GM06990 (cell line): ENCODE measurements at regions not wholly inside any gene's neighbourhood (a gene's known extent, or its start where the extent isn't known, plus 50 kb on each side); places are given as distances from the start of the nearest gene placed in this dataset.

Source experiments
- DNase-seq: peaks from one replicate; pipeline ENCODE4 v3.0.0-alpha.2; 2011; ENCODE audit not compliant: insufficient read length; ENCODE audit errors: extremely low read depth
- H3K27me3 ChIP-seq: replicated peaks from 2 replicates; pipeline ENCODE4 v1.6.0; 2011; ENCODE audit warnings: low read length; ENCODE audit not compliant: control insufficient read depth, insufficient read depth
- H3K36me3 ChIP-seq: 2 replicates; pipeline ENCODE4 v1.5.1; 2011; ENCODE audit warnings: low read length; ENCODE audit not compliant: control insufficient read depth, insufficient read depth
- H3K4me3 ChIP-seq: replicated peaks from 2 replicates; pipeline ENCODE4 v1.5.1; 2011; ENCODE audit warnings: low read depth, mild to moderate bottlenecking, control low read depth, low read length
- TF ChIP-seq, protein P1 (sequence below): IDR thresholded peaks from 2 replicates; pipeline ENCODE4 v1.5.1; 2011; ENCODE audit warnings: low read length, control low read depth, mild to moderate bottlenecking, inconsistent platforms; ENCODE audit not compliant: insufficient read depth, poor library complexity, severe bottlenecking

DNA sequence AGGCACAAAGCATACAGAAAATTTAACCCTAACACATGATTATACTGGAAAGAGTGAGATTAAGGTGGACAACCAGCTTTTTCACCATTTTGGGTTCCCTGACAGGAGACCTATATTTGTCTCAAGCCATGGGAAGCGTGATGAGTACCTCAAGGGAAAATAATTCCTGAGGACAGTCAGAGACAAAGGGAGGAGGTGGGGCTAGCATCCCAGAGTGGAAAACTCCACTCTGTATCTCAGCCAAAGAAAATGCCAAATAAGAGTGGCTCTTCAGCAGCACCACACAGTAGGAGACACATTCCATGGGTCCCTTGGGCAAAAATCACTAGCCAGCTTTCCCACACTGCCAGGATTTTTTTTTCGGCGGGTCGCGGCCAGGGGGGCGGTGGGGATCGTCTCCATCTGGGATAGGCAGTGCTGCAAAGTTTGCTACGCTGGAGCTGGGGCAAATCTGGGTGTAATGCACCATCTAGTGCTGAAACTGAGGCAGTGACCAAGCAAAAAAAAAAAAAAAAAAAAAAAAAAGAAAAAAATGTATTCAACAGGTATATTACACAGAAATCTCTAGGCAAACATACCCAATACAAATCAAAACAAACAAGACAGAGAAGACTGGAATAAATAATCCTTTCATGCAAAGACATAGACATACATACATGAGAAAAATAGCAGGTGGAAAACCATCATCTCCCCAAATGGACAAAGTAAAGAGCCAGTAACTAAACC lies 77.3 kb upstream of the SLC35F1 start:
- peak; percentile 6 for DNase-seq
- no peak overlapping the region for H3K4me3 ChIP-seq
- TF ChIP-seq, protein P1, sequence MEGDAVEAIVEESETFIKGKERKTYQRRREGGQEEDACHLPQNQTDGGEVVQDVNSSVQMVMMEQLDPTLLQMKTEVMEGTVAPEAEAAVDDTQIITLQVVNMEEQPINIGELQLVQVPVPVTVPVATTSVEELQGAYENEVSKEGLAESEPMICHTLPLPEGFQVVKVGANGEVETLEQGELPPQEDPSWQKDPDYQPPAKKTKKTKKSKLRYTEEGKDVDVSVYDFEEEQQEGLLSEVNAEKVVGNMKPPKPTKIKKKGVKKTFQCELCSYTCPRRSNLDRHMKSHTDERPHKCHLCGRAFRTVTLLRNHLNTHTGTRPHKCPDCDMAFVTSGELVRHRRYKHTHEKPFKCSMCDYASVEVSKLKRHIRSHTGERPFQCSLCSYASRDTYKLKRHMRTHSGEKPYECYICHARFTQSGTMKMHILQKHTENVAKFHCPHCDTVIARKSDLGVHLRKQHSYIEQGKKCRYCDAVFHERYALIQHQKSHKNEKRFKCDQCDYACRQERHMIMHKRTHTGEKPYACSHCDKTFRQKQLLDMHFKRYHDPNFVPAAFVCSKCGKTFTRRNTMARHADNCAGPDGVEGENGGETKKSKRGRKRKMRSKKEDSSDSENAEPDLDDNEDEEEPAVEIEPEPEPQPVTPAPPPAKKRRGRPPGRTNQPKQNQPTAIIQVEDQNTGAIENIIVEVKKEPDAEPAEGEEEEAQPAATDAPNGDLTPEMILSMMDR, result peak; percentile 57

DNA sequence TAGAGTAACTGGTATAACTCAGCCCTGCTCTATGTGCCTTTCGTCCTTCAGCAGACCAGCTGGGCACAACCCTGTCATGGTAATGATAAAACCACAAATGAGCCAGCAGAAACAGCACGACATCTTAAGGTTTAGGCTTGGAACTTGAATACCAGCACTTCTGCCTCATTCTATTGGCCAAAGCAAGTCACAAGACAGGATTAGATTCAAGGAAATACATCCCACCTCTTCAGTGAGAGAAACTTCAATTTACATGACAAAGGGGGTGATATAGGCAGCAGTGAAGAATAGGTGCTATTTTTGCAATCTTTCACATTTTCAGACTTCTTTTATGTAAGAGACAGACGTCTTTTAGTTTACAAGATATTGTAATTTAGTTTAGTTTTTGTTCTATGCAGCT lies 69.8 kb upstream of the SLC35F1 start:
- Histone ChIP-seq H3K4me3 (no peak overlapping the region), H3K36me3 (no peaks in the 10 kb centered on the region), H3K27me3 (peaks cover 2% of the 10 kb centered on the region)
- TF ChIP-seq, protein P1, result no peak
- DNase-seq, result no peak

More for the DNA sequence above, 77.3 kb upstream of the SLC35F1 start:
- Histone ChIP-seq H3K27me3 (no peaks in the 10 kb centered on the region), H3K36me3 (no peaks in the 10 kb centered on the region)

DNA sequence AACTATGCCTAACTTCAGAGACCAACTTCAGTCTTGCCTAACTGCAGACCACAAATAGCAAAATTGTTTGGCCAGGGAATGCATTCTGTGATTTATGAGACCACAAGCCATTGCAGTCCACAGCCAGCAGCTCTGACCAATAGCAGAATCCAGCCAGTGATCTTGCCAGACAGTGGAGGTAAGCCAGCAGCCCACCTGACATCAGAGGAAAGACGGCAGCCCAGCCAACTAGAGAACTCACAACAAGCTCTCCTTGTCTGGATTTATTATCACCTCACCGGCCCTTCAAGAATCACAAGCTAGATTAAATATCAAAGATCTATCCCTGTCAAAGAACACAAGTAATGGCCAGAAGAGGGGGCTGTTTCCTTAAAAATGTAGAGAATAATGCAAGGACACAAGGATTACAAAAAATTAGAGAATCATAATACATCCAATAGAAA lies 66.5 kb upstream of the SLC35F1 start:
- no peak for DNase-seq
- peaks cover 2% of the 10 kb centered on the region for H3K27me3 ChIP-seq
- no peaks in the 10 kb centered on the region for H3K36me3 ChIP-seq
- TF ChIP-seq, protein P1, result peak; percentile 40
- H3K4me3 ChIP-seq, result no peak overlapping the region

DNA sequence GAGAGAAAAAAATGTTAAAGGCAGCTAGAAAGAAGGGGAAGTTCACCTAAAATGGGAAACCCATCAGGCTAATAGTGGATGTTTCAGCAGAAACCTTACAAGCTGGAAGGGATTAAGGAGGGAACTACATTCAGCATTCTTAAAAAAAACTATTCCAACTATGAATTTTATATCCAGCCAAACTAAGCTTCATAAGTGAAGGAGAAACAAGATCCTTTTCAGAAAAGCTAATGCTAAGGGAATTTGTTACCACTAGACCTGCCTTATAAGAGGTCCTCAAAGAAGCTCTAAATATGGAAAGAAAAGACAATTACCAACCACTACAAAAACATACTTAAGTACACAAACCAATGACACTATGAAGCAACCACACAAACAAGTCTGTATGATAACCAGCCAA lies 59.2 kb upstream of the SLC35F1 start:
- H3K4me3 ChIP-seq, result no peak overlapping the region
- TF ChIP-seq, protein P1, result no peak
- no peak for DNase-seq

GRCh38 chr6:117849087-117849486 lies 58.0 kb upstream of the SLC35F1 start:
- Histone ChIP-seq H3K27me3 (no peaks in the 10 kb centered on the region), H3K4me3 (no peak overlapping the region), H3K36me3 (no peaks in the 10 kb centered on the region)
- DNase-seq, result no peak
- TF ChIP-seq, protein P1, result no peak

More for the DNA sequence above, 59.2 kb upstream of the SLC35F1 start:
- no peaks in the 10 kb centered on the region for H3K27me3 ChIP-seq
- no peaks in the 10 kb centered on the region for H3K36me3 ChIP-seq
